WTC11 (cell line): ENCODE measurements at regions not wholly inside any gene's neighbourhood (a gene's known extent, or its start where the extent isn't known, plus 50 kb on each side); places are given as distances from the start of the nearest gene placed in this dataset.

ENCODE experiments used
- ATAC-seq: fragments of 200-7000 bp; cut with Tn5 transposase; 2 replicates; pipeline ENCODE4 v1.10.0; 2021; ENCODE audit warnings: mild to moderate bottlenecking, moderate library complexity
- CTCF ChIA-PET: fragments of 300-600 bp; sonication (Branson Sonifier 250); formaldehyde crosslinking; loops from one replicate; lab custom pipeline; 2021; ENCODE audit warnings: antibody characterized with exemption; lab: Charles Lee
- POLR2A ChIA-PET: fragments of 350-600 bp; sonication (Branson Sonifier 250); formaldehyde crosslinking; loops from one replicate; lab custom pipeline; 2021; ENCODE audit warnings: antibody characterized with exemption; lab: Charles Lee
- DNase-seq: peaks from one replicate; pipeline ENCODE4 v3.0.0; 2021; ENCODE audit warnings: low spot score
- H3K27ac Mint-ChIP-seq: 2 replicates; pipeline ENCODE4 v1.8.0; 2021; ENCODE audit warnings: mixed read lengths
- H3K27me3 Mint-ChIP-seq: 2 replicates; pipeline ENCODE4 v1.8.0; 2021; ENCODE audit warnings: low read depth, mild to moderate bottlenecking, moderate library complexity, mixed read lengths
- H3K36me3 Mint-ChIP-seq: 2 replicates; pipeline ENCODE4 v1.8.0; 2021; ENCODE audit warnings: mixed read lengths
- H3K4me1 Mint-ChIP-seq: 2 replicates; pipeline ENCODE4 v1.8.0; 2022; ENCODE audit warnings: mixed read lengths
- H3K4me3 Mint-ChIP-seq: 2 replicates; pipeline ENCODE4 v1.8.0; 2021; ENCODE audit warnings: mild to moderate bottlenecking, moderate library complexity, mixed read lengths
- H3K9me3 Mint-ChIP-seq: 2 replicates; pipeline ENCODE4 v1.8.0; 2021; ENCODE audit warnings: mixed read lengths
- ATF6 ChIP-seq: sonication (generic); formaldehyde crosslinking; IDR thresholded peaks from 2 replicates; pipeline ENCODE4 v1.8.1; 2023; ENCODE audit warnings: mild to moderate bottlenecking, missing genetic modification reagents
- CREM ChIP-seq: sonication (generic); formaldehyde crosslinking; IDR thresholded peaks from 2 replicates; pipeline ENCODE4 v1.8.1; 2022; ENCODE audit warnings: mild to moderate bottlenecking, missing genetic modification reagents, moderate library complexity
- ELF4 ChIP-seq: sonication (generic); formaldehyde crosslinking; IDR thresholded peaks from 2 replicates; pipeline ENCODE4 v1.8.1; 2022; ENCODE audit warnings: low read depth, mild to moderate bottlenecking, moderate library complexity, missing genetic modification reagents
- ESRRA ChIP-seq: sonication (generic); formaldehyde crosslinking; IDR thresholded peaks from 2 replicates; pipeline ENCODE4 v1.8.1; 2022; ENCODE audit warnings: mild to moderate bottlenecking, missing genetic modification reagents, borderline replicate concordance
- ETV6 ChIP-seq: sonication (generic); formaldehyde crosslinking; IDR thresholded peaks from 2 replicates; pipeline ENCODE4 v1.8.1; 2022; ENCODE audit warnings: mild to moderate bottlenecking, missing genetic modification reagents
- FOXP4 ChIP-seq: sonication (generic); formaldehyde crosslinking; IDR thresholded peaks from 2 replicates; pipeline ENCODE4 v1.8.0; 2022; ENCODE audit warnings: mild to moderate bottlenecking, missing genetic modification reagents
- JUN ChIP-seq: sonication (generic); formaldehyde crosslinking; IDR thresholded peaks from 2 replicates; pipeline ENCODE4 v1.8.0; 2023; ENCODE audit warnings: mild to moderate bottlenecking, missing genetic modification reagents
- NFATC4 ChIP-seq: fragments of 250-450 bp; sonication (Bioruptor Pico); IDR thresholded peaks from 2 replicates; pipeline ENCODE4 v1.9.0; 2021; ENCODE audit warnings: mild to moderate bottlenecking
- PREB ChIP-seq: sonication (generic); formaldehyde crosslinking; IDR thresholded peaks from 2 replicates; pipeline ENCODE4 v1.8.1; 2022; ENCODE audit warnings: mild to moderate bottlenecking, missing genetic modification reagents, moderate library complexity, borderline replicate concordance
- RELA ChIP-seq: sonication (generic); formaldehyde crosslinking; IDR thresholded peaks from 2 replicates; pipeline ENCODE4 v1.8.1; 2022; ENCODE audit warnings: missing genetic modification reagents, mild to moderate bottlenecking, borderline replicate concordance
- SOX15 ChIP-seq: fragments of 250-450 bp; sonication (Bioruptor Pico); IDR thresholded peaks from 2 replicates; pipeline ENCODE4 v1.9.0; 2021; ENCODE audit warnings: mild to moderate bottlenecking
- SP1 ChIP-seq: sonication (generic); formaldehyde crosslinking; conservative IDR thresholded peaks from 2 replicates; pipeline ENCODE4 v1.8.1; 2022; ENCODE audit warnings: missing genetic modification reagents
- TEAD1 ChIP-seq: sonication (generic); formaldehyde crosslinking; IDR thresholded peaks from 2 replicates; pipeline ENCODE4 v1.8.0; 2022; ENCODE audit warnings: mild to moderate bottlenecking, missing genetic modification reagents
- TEAD4 ChIP-seq: sonication (generic); formaldehyde crosslinking; IDR thresholded peaks from 2 replicates; pipeline ENCODE4 v1.8.0; 2022; ENCODE audit warnings: mild to moderate bottlenecking, missing genetic modification reagents
- ZBTB21 ChIP-seq: sonication (generic); formaldehyde crosslinking; IDR thresholded peaks from 2 replicates; pipeline ENCODE4 v1.8.1; 2023; ENCODE audit warnings: mild to moderate bottlenecking, missing genetic modification reagents, borderline replicate concordance
- TF ChIP-seq, protein P1 (sequence below): sonication (generic); formaldehyde crosslinking; IDR thresholded peaks from 2 replicates; pipeline ENCODE4 v1.8.1; 2023; ENCODE audit warnings: mild to moderate bottlenecking, moderate library complexity, missing genetic modification reagents
- TF ChIP-seq, protein P2 (sequence below): sonication (generic); formaldehyde crosslinking; IDR thresholded peaks from 2 replicates; pipeline ENCODE4 v1.8.1; 2023; ENCODE audit warnings: mild to moderate bottlenecking, missing genetic modification reagents, borderline replicate concordance

- no peak for DNase-seq
- POLR2A ChIA-PET: no interaction called here
- no peak overlapping the region for H3K27ac Mint-ChIP-seq
- no peaks in the 10 kb centered on the region for H3K36me3 Mint-ChIP-seq
- H3K4me3 Mint-ChIP-seq: no peak overlapping the region
- H3K4me1 Mint-ChIP-seq: no peaks in the 10 kb centered on the region
- TF ChIP-seq TEAD4 (CRISPR knock-in tag) (no peak), NFATC4 (CRISPR knock-in tag) (no peak), ZBTB21 (CRISPR knock-in tag) (no peak), RELA (no peak), SOX15 (no peak), SP1 (CRISPR knock-in tag) (no peak), JUN (no peak), ESRRA (CRISPR knock-in tag) (no peak), ELF4 (CRISPR knock-in tag) (no peak), PREB (CRISPR knock-in tag) (no peak), FOXP4 (CRISPR knock-in tag) (no peak), ETV6 (no peak), CREM (CRISPR knock-in tag) (no peak), TEAD1 (CRISPR knock-in tag) (no peak), ATF6 (no peak)
- TF ChIP-seq, protein P1, sequence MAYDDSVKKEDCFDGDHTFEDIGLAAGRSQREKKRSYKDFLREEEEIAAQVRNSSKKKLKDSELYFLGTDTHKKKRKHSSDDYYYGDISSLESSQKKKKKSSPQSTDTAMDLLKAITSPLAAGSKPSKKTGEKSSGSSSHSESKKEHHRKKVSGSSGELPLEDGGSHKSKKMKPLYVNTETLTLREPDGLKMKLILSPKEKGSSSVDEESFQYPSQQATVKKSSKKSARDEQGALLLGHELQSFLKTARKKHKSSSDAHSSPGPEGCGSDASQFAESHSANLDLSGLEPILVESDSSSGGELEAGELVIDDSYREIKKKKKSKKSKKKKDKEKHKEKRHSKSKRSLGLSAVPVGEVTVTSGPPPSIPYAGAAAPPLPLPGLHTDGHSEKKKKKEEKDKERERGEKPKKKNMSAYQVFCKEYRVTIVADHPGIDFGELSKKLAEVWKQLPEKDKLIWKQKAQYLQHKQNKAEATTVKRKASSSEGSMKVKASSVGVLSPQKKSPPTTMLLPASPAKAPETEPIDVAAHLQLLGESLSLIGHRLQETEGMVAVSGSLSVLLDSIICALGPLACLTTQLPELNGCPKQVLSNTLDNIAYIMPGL (CRISPR knock-in tag): no peak
- TF ChIP-seq, protein P2, sequence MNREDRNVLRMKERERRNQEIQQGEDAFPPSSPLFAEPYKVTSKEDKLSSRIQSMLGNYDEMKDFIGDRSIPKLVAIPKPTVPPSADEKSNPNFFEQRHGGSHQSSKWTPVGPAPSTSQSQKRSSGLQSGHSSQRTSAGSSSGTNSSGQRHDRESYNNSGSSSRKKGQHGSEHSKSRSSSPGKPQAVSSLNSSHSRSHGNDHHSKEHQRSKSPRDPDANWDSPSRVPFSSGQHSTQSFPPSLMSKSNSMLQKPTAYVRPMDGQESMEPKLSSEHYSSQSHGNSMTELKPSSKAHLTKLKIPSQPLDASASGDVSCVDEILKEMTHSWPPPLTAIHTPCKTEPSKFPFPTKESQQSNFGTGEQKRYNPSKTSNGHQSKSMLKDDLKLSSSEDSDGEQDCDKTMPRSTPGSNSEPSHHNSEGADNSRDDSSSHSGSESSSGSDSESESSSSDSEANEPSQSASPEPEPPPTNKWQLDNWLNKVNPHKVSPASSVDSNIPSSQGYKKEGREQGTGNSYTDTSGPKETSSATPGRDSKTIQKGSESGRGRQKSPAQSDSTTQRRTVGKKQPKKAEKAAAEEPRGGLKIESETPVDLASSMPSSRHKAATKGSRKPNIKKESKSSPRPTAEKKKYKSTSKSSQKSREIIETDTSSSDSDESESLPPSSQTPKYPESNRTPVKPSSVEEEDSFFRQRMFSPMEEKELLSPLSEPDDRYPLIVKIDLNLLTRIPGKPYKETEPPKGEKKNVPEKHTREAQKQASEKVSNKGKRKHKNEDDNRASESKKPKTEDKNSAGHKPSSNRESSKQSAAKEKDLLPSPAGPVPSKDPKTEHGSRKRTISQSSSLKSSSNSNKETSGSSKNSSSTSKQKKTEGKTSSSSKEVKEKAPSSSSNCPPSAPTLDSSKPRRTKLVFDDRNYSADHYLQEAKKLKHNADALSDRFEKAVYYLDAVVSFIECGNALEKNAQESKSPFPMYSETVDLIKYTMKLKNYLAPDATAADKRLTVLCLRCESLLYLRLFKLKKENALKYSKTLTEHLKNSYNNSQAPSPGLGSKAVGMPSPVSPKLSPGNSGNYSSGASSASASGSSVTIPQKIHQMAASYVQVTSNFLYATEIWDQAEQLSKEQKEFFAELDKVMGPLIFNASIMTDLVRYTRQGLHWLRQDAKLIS (CRISPR knock-in tag): no peak
- TF ChIP-seq, all 79 proteins: peak for 0
- H3K27me3 Mint-ChIP-seq: no peaks in the 10 kb centered on the region
- no peaks in the 10 kb centered on the region; the same call in 1 of the 2 replicates for H3K9me3 Mint-ChIP-seq
- no peak for ATAC-seq
- CTCF ChIA-PET: no interaction called here
Measured at GRCh38 chr18:40272630-40273231, 1682.3 kb upstream of the PIK3C3 start.
